OCI-LY1 (cell line): ENCODE measurements at regions not wholly inside any gene's neighbourhood (a gene's known extent, or its start where the extent isn't known, plus 50 kb on each side); places are given as distances from the start of the nearest gene placed in this dataset.

Source experiments
- H2AFZ ChIP-seq: fragments of 200-600 bp; sonication (generic), shearing (Covaris generic); 2 replicates; pipeline ENCODE4 v1.6.0; 2014; ENCODE audit warnings: antibody characterized with exemption, mild to moderate bottlenecking, low read length
- H3F3A ChIP-seq: fragments of 200-600 bp; sonication (generic), shearing (Covaris generic); 2 replicates; pipeline ENCODE4 v1.6.0; 2014; ENCODE audit warnings: mild to moderate bottlenecking, antibody characterized with exemption, low read length, moderate library complexity; ENCODE audit not compliant: insufficient read depth
- H3K27ac ChIP-seq: fragments of 200-600 bp; sonication (generic); 2 replicates; pipeline ENCODE4 v1.5.1; 2014; ENCODE audit warnings: low read length, mixed run types, mild to moderate bottlenecking, low read depth; ENCODE audit not compliant: poor library complexity, severe bottlenecking
- H3K27me3 ChIP-seq: fragments of 200-600 bp; sonication (generic); 2 replicates; pipeline ENCODE4 v1.6.0; 2014; ENCODE audit warnings: antibody characterized with exemption, mild to moderate bottlenecking, low read length, moderate library complexity; ENCODE audit not compliant: insufficient read depth
- H3K36me3 ChIP-seq: fragments of 200-600 bp; sonication (generic); 2 replicates; pipeline ENCODE4 v1.6.1; 2014; ENCODE audit warnings: mild to moderate bottlenecking, antibody characterized with exemption, low read length, moderate library complexity, mixed read lengths; ENCODE audit not compliant: insufficient read depth
- H3K4me1 ChIP-seq: fragments of 200-600 bp; sonication (generic); 2 replicates; pipeline ENCODE4 v1.5.1; 2014; ENCODE audit warnings: mild to moderate bottlenecking, low read length, moderate library complexity; ENCODE audit not compliant: insufficient read depth, severe bottlenecking
- H3K4me2 ChIP-seq: fragments of 200-600 bp; sonication (generic), shearing (Covaris generic); 2 replicates; pipeline ENCODE4 v1.6.1; 2014; ENCODE audit warnings: low read length
- H3K4me3 ChIP-seq: fragments of 200-600 bp; sonication (generic); 2 replicates; pipeline ENCODE4 v1.5.1; 2014; ENCODE audit warnings: low read length, low read depth, mild to moderate bottlenecking, mixed read lengths; ENCODE audit not compliant: poor library complexity, severe bottlenecking
- H3K79me2 ChIP-seq: fragments of 200-600 bp; shearing (Covaris generic); 2 replicates; pipeline ENCODE4 v1.6.1; 2016; ENCODE audit warnings: mixed run types, low read length, mixed read lengths; ENCODE audit not compliant: insufficient read depth
- H3K9ac ChIP-seq: fragments of 200-600 bp; sonication (generic), shearing (Covaris generic); 2 replicates; pipeline ENCODE4 v1.6.1; 2014; ENCODE audit warnings: mild to moderate bottlenecking, low read length, mixed read lengths
- H3K9me2 ChIP-seq: fragments of 200-600 bp; sonication (generic), shearing (Covaris generic); 2 replicates; pipeline ENCODE4 v1.6.1; 2014; ENCODE audit warnings: low read depth, mild to moderate bottlenecking, low read length, mixed read lengths
- H3K9me3 ChIP-seq: fragments of 200-600 bp; shearing (Covaris generic); 2 replicates; pipeline ENCODE4 v1.6.1; 2014; ENCODE audit warnings: low read length, mixed read lengths
- H4K20me1 ChIP-seq: fragments of 200-600 bp; sonication (generic), shearing (Covaris generic); 2 replicates; pipeline ENCODE4 v1.6.0; 2016; ENCODE audit warnings: mild to moderate bottlenecking, low read length; ENCODE audit not compliant: insufficient read depth
- CTCF ChIP-seq: fragments of 200-600 bp; sonication (generic), shearing (Covaris generic); IDR thresholded peaks from 2 replicates; pipeline ENCODE4 v1.5.1; 2017; ENCODE audit warnings: mild to moderate bottlenecking, antibody characterized with exemption, low read length, moderate library complexity, mixed read lengths
- EZH2 ChIP-seq: fragments of 200-600 bp; sonication (generic), shearing (Covaris generic); IDR thresholded peaks from 2 replicates; pipeline ENCODE4 v1.8.0; 2017; ENCODE audit warnings: borderline replicate concordance, mixed run types, mild to moderate bottlenecking, antibody characterized with exemption, low read length, moderate library complexity, mixed read lengths

GRCh38 chr7:79927116-79927515 is 207.5 kb upstream of the GNAI1 start:
- H3K27me3 ChIP-seq: no peaks in the 10 kb centered on the region; the same call in 1 of the 2 replicates

GRCh38 chr7:79923953-79924352 is 210.7 kb upstream of the GNAI1 start:
- Histone ChIP-seq H3K36me3 (no peaks in the 10 kb centered on the region), H2AFZ (no peak overlapping the region), H3K79me2 (no peaks in the 10 kb centered on the region), H4K20me1 (no peaks in the 10 kb centered on the region), H3K4me1 (no peaks in the 10 kb centered on the region), H3K4me2 (no peak overlapping the region), H3K4me3 (no peak overlapping the region), H3K9me3 (no peaks in the 10 kb centered on the region), H3K9ac (no peak overlapping the region), H3K9me2 (no peaks in the 10 kb centered on the region), H3F3A (no peaks in the 10 kb centered on the region), H3K27me3 (no peaks in the 10 kb centered on the region; the same call in 1 of the 2 replicates), H3K27ac (no peak overlapping the region)
- TF ChIP-seq CTCF (no peak), EZH2 (no peak)

More at GRCh38 chr7:79927116-79927515, 207.5 kb upstream of the GNAI1 start:
- Histone ChIP-seq H3K4me2 (no peak overlapping the region), H3K9me3 (no peaks in the 10 kb centered on the region), H3K79me2 (no peaks in the 10 kb centered on the region), H3K4me3 (no peak overlapping the region), H4K20me1 (no peaks in the 10 kb centered on the region), H3K4me1 (no peaks in the 10 kb centered on the region), H3K9ac (no peak overlapping the region), H3K27ac (no peak overlapping the region), H3K9me2 (no peaks in the 10 kb centered on the region), H3F3A (no peaks in the 10 kb centered on the region), H2AFZ (no peak overlapping the region), H3K36me3 (no peaks in the 10 kb centered on the region)
- no peak for TF ChIP-seq CTCF
- no peak for TF ChIP-seq EZH2

GRCh38 chr7:79922894-79923293 is 211.7 kb upstream of the GNAI1 start:
- no peak overlapping the region for H2AFZ ChIP-seq
- no peak overlapping the region for H3K4me3 ChIP-seq
- H3F3A ChIP-seq: no peaks in the 10 kb centered on the region
- no peak overlapping the region for H3K4me2 ChIP-seq
- no peaks in the 10 kb centered on the region; the same call in 1 of the 2 replicates for H3K27me3 ChIP-seq
- H3K4me1 ChIP-seq: no peaks in the 10 kb centered on the region
- H3K79me2 ChIP-seq: no peaks in the 10 kb centered on the region
- TF ChIP-seq EZH2: no peak
- TF ChIP-seq CTCF: no peak
- no peaks in the 10 kb centered on the region for H3K36me3 ChIP-seq
- no peaks in the 10 kb centered on the region for H3K9me3 ChIP-seq
- H3K9me2 ChIP-seq: no peaks in the 10 kb centered on the region
- H4K20me1 ChIP-seq: no peaks in the 10 kb centered on the region
- H3K27ac ChIP-seq: no peak overlapping the region
- no peak overlapping the region for H3K9ac ChIP-seq
